ENCODE measurements at regions not wholly inside any gene's neighbourhood (a gene's known extent, or its start where the extent isn't known, plus 50 kb on each side); places are given as distances from the start of the nearest gene placed in this dataset.
"Not testable (repeated sequence)": the region's sequence is repeated elsewhere in the genome, so short reads cannot be mapped to it uniquely, and the experiment has no call there.

DNA sequence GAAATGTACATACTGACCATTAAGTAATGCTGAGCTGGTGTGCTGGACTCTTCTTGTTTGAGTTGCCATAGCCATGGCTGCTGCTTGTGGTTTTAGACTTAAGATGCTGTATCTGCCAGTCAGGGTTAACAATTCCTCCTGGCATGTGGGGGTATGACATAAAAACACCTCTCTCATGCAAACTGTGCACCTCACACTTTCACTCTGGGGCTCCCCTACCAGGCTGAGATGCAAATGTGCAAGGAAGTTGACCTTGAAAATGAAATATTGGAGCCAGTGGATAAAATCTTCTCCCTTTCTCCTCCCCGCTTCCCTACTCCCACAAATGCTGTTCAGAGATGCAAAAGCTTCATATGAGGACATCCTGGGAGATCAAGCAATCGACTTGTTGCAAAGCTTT is 198.8 kb downstream of the FCRL5 start:
- H3K18ac ChIP-seq (ENCODE audit: low read length), result no peak overlapping the region
- H2BK12ac ChIP-seq (ENCODE audit: low read length), result no peak overlapping the region
- H2BK120ac ChIP-seq (ENCODE audit: insufficient read depth, low read length, poor library complexity), result no peak overlapping the region
- no peak for DNase-seq
- H4K8ac ChIP-seq (ENCODE audit: low read depth, low read length), result no peak overlapping the region
- H3K4ac ChIP-seq (ENCODE audit: low read depth, low read length), result no peak overlapping the region
- WGBS (ENCODE audit: extremely low coverage, insufficient coverage, insufficient read length), result no CpG with 5 or more reads among the region's 2 CpGs
- H4K91ac ChIP-seq (ENCODE audit: low read depth, low read length), result no peak overlapping the region
- no peak overlapping the region for H2BK5ac ChIP-seq (ENCODE audit: low read depth, low read length, poor library complexity)
- no peaks in the 10 kb centered on the region for H3K79me2 ChIP-seq (ENCODE audit: control insufficient read depth, insufficient read depth, low read length, poor library complexity)
- H3K27ac ChIP-seq (ENCODE audit: low read depth, low read length), result no peak overlapping the region
- no peak overlapping the region for H3K4me2 ChIP-seq (ENCODE audit: low read length)
- H3K9me3 ChIP-seq (ENCODE audit: insufficient read depth, low read depth, low read length), result peaks cover 2% of the 10 kb centered on the region
- no peak overlapping the region for H3K9ac ChIP-seq (ENCODE audit: low read length)
- H3K4me1 ChIP-seq (ENCODE audit: control insufficient read depth in 1 of 2, insufficient read depth in 2 of 2, low read length in 2 of 2), result no peaks in the 10 kb centered on the region
- no peaks in the 10 kb centered on the region for H3K27me3 ChIP-seq (ENCODE audit: insufficient read depth, low read length)
- no peak overlapping the region for H3K23ac ChIP-seq (ENCODE audit: low read length)
- no peak overlapping the region for H2AFZ ChIP-seq (ENCODE audit: insufficient read depth, low read length, poor library complexity)
- H3K4me3 ChIP-seq (ENCODE audit: low read depth, low read length), result no peak overlapping the region
- no peak overlapping the region for H2AK5ac ChIP-seq (ENCODE audit: low read length)
- no peaks in the 10 kb centered on the region for H3K36me3 ChIP-seq (ENCODE audit: control insufficient read depth in 1 of 2, insufficient read depth in 2 of 2, low read length in 2 of 2)
- H3K14ac ChIP-seq (ENCODE audit: low read length), result no peak overlapping the region
- no peak overlapping the region for H4K12ac ChIP-seq (ENCODE audit: low read depth, low read length)
- H3K79me1 ChIP-seq (ENCODE audit: low read length), result no peaks in the 10 kb centered on the region

DNA sequence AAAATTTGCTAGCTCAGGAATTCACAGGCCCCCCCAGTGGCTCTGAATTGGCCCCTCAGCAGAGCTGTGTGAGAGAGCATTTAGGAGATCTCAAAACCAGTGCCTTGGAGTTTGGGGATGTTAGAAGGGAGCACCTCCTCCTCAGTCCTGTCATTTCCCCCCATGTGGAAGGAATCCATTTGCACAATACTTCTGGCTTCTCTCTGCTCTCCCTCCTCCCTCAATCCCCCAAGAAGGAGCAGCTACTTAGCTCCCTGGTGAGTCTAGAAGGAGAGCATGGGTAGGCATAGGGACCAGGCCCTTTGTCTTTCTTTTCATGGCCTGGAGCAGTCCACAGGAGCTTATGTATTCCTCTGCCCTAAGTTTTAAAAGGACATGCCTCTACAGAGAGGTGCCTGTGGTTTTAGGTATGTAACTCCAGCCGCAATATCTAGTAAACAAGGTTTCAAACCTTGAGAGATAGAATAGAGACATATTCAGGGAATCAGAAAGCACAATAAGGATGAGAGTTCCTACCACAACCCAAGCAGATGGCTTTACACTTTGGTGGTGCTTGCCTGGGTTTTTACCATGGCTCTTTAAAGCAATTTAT is 199.4 kb downstream of the FCRL5 start:
- H3K27ac ChIP-seq (ENCODE audit: low read depth, low read length), result no peak overlapping the region
- WGBS (ENCODE audit: extremely low coverage, insufficient coverage, insufficient read length), result no CpG with 5 or more reads among the region's 1 CpG
- H4K8ac ChIP-seq (ENCODE audit: low read depth, low read length), result no peak overlapping the region
- no peak overlapping the region for H3K4me3 ChIP-seq (ENCODE audit: low read depth, low read length)
- no peaks in the 10 kb centered on the region for H3K36me3 ChIP-seq (ENCODE audit: control insufficient read depth in 1 of 2, insufficient read depth in 2 of 2, low read length in 2 of 2)
- no peak overlapping the region for H4K12ac ChIP-seq (ENCODE audit: low read depth, low read length)
- H3K9me3 ChIP-seq (ENCODE audit: insufficient read depth, low read depth, low read length), result peaks cover 2% of the 10 kb centered on the region
- no peak overlapping the region for H2AFZ ChIP-seq (ENCODE audit: insufficient read depth, low read length, poor library complexity)
- no peak overlapping the region for H4K91ac ChIP-seq (ENCODE audit: low read depth, low read length)
- H3K4me1 ChIP-seq (ENCODE audit: control insufficient read depth in 1 of 2, insufficient read depth in 2 of 2, low read length in 2 of 2), result no peaks in the 10 kb centered on the region
- H3K4ac ChIP-seq (ENCODE audit: low read depth, low read length), result no peak overlapping the region
- no peak overlapping the region for H3K9ac ChIP-seq (ENCODE audit: low read length)
- no peaks in the 10 kb centered on the region for H3K27me3 ChIP-seq (ENCODE audit: insufficient read depth, low read length)
- H2AK5ac ChIP-seq (ENCODE audit: low read length), result no peak overlapping the region
- no peaks in the 10 kb centered on the region for H3K79me2 ChIP-seq (ENCODE audit: control insufficient read depth, insufficient read depth, low read length, poor library complexity)
- no peak overlapping the region for H2BK5ac ChIP-seq (ENCODE audit: low read depth, low read length, poor library complexity)
- no peak overlapping the region for H3K14ac ChIP-seq (ENCODE audit: low read length)
- H3K79me1 ChIP-seq (ENCODE audit: low read length), result no peaks in the 10 kb centered on the region
- no peak overlapping the region for H3K23ac ChIP-seq (ENCODE audit: low read length)
- no peak for DNase-seq
- H2BK12ac ChIP-seq (ENCODE audit: low read length), result no peak overlapping the region
- no peak overlapping the region for H3K18ac ChIP-seq (ENCODE audit: low read length)
- H2BK120ac ChIP-seq (ENCODE audit: insufficient read depth, low read length, poor library complexity), result no peak overlapping the region
- H3K4me2 ChIP-seq (ENCODE audit: low read length), result no peak overlapping the region

DNA sequence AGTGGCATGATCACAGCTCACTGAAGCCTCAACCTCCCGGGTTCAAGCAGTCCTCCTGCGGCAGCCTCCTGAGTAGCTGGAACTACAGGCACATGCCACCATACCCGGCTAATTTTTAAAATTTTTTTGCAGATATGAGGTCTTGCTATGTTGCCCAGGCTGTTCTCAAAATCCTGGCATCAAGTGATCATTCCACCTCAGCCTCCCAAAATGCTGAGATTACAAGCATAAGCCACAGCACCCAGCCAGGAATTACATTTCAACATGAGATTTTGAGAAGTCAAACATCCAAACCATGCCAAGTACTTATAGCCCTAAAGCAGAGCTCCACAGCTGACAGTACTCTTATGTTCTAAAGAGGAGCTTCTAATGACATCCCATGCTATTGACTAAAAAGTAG is 200.1 kb downstream of the FCRL5 start:
- H3K36me3 ChIP-seq (ENCODE audit: control insufficient read depth in 1 of 2, insufficient read depth in 2 of 2, low read length in 2 of 2), result no peaks in the 10 kb centered on the region
- H3K27me3 ChIP-seq (ENCODE audit: insufficient read depth, low read length), result no peaks in the 10 kb centered on the region
- H3K4me3 ChIP-seq (ENCODE audit: low read depth, low read length), result no peak overlapping the region
- H3K9me3 ChIP-seq (ENCODE audit: insufficient read depth, low read depth, low read length), result peaks cover 2% of the 10 kb centered on the region
- no peak overlapping the region for H3K4ac ChIP-seq (ENCODE audit: low read depth, low read length)
- WGBS (ENCODE audit: extremely low coverage, insufficient coverage, insufficient read length), result no CpG with 5 or more reads among the region's 3 CpGs
- no peak overlapping the region for H2BK120ac ChIP-seq (ENCODE audit: insufficient read depth, low read length, poor library complexity)
- no peak overlapping the region for H4K8ac ChIP-seq (ENCODE audit: low read depth, low read length)
- no peaks in the 10 kb centered on the region for H3K79me2 ChIP-seq (ENCODE audit: control insufficient read depth, insufficient read depth, low read length, poor library complexity)
- H3K4me1 ChIP-seq (ENCODE audit: control insufficient read depth in 1 of 2, insufficient read depth in 2 of 2, low read length in 2 of 2), result no peaks in the 10 kb centered on the region
- H3K18ac ChIP-seq (ENCODE audit: low read length), result no peak overlapping the region
- H4K91ac ChIP-seq (ENCODE audit: low read depth, low read length), result no peak overlapping the region
- no peak overlapping the region for H3K14ac ChIP-seq (ENCODE audit: low read length)
- H3K79me1 ChIP-seq (ENCODE audit: low read length), result no peaks in the 10 kb centered on the region
- no peak overlapping the region for H3K9ac ChIP-seq (ENCODE audit: low read length)
- H4K12ac ChIP-seq (ENCODE audit: low read depth, low read length), result no peak overlapping the region
- H2BK5ac ChIP-seq (ENCODE audit: low read depth, low read length, poor library complexity), result no peak overlapping the region
- no peak overlapping the region for H2BK12ac ChIP-seq (ENCODE audit: low read length)
- H3K27ac ChIP-seq (ENCODE audit: low read depth, low read length), result no peak overlapping the region
- no peak overlapping the region for H2AK5ac ChIP-seq (ENCODE audit: low read length)
- no peak overlapping the region for H2AFZ ChIP-seq (ENCODE audit: insufficient read depth, low read length, poor library complexity)
- no peak overlapping the region for H3K4me2 ChIP-seq (ENCODE audit: low read length)
- no peak overlapping the region for H3K23ac ChIP-seq (ENCODE audit: low read length)
- peak; percentile 19 to 83 for DNase-seq

DNA sequence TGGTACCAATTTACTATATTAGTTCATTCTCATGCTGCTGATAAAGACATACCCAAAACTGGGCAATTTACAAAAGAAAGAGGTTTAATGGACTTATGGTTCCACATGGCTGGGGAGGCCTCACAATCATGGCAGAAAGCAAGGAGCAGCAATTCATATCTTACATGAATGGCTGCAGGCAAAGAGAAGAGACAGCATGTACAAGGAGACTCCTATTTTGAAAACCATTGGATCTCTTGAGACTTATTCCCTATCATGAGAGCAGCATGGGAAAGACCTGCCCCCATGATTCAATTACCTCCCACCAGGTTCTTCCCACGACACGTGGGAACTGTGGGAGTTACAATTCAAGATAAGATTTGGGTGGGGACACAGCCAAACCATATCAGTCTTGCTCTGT is 200.5 kb downstream of the FCRL5 start:
- WGBS (ENCODE audit: extremely low coverage, insufficient coverage, insufficient read length), result no CpG with 5 or more reads among the region's 2 CpGs
- not testable (repeated sequence) for H3K9me3 ChIP-seq (ENCODE audit: insufficient read depth, low read depth, low read length); H4K12ac ChIP-seq (ENCODE audit: low read depth, low read length); H2AK5ac ChIP-seq (ENCODE audit: low read length); H4K8ac ChIP-seq (ENCODE audit: low read depth, low read length); H3K18ac ChIP-seq (ENCODE audit: low read length); H3K4me2 ChIP-seq (ENCODE audit: low read length); H2BK5ac ChIP-seq (ENCODE audit: low read depth, low read length, poor library complexity); H3K14ac ChIP-seq (ENCODE audit: low read length); H3K27me3 ChIP-seq (ENCODE audit: insufficient read depth, low read length); H3K4ac ChIP-seq (ENCODE audit: low read depth, low read length); H3K9ac ChIP-seq (ENCODE audit: low read length); H3K36me3 ChIP-seq (ENCODE audit: control insufficient read depth in 1 of 2, insufficient read depth in 2 of 2, low read length in 2 of 2); H2BK120ac ChIP-seq (ENCODE audit: insufficient read depth, low read length, poor library complexity); H3K23ac ChIP-seq (ENCODE audit: low read length); H4K91ac ChIP-seq (ENCODE audit: low read depth, low read length); H3K4me1 ChIP-seq (ENCODE audit: control insufficient read depth in 1 of 2, insufficient read depth in 2 of 2, low read length in 2 of 2); H2BK12ac ChIP-seq (ENCODE audit: low read length); H3K79me2 ChIP-seq (ENCODE audit: control insufficient read depth, insufficient read depth, low read length, poor library complexity); DNase-seq; H3K4me3 ChIP-seq (ENCODE audit: low read depth, low read length); H2AFZ ChIP-seq (ENCODE audit: insufficient read depth, low read length, poor library complexity); H3K79me1 ChIP-seq (ENCODE audit: low read length); H3K27ac ChIP-seq (ENCODE audit: low read depth, low read length)
